OCI-LY7 (cell line): ENCODE measurements at regions not wholly inside any gene's neighbourhood (a gene's known extent, or its start where the extent isn't known, plus 50 kb on each side); places are given as distances from the start of the nearest gene placed in this dataset.

Source experiments
- BruUV-seq: library from RNA; stranded (reverse); fragments of 400-500 nt; replicated peaks from 2 replicates; lab custom pipeline; 2021; lab: Mats Ljungman, UMichigan
- CTCF ChIA-PET: fragments of 300-600 bp; sonication (Branson Sonifier 250); formaldehyde crosslinking; loops from one replicate; lab custom pipeline; 2022; ENCODE audit warnings: antibody characterized with exemption; ENCODE audit not compliant: unreplicated experiment; lab: Charles Lee
- POLR2A ChIA-PET: fragments of 300-600 bp; sonication (Branson Sonifier 250); formaldehyde crosslinking; loops from one replicate; lab custom pipeline; 2022; ENCODE audit warnings: antibody characterized with exemption; lab: Charles Lee
- DNase-seq: peaks from one replicate; pipeline ENCODE4 v3.0.0-alpha.2; 2015; ENCODE audit warnings: low spot score
- H2AFZ ChIP-seq: fragments of 200-600 bp; sonication (generic), shearing (Covaris generic); 2 replicates; pipeline ENCODE4 v1.6.1; 2014; ENCODE audit warnings: mild to moderate bottlenecking, antibody characterized with exemption, low read length, moderate library complexity
- H3K27ac ChIP-seq: fragments of 200-600 bp; sonication (generic); 2 replicates; pipeline ENCODE4 v1.5.1; 2014; ENCODE audit warnings: mixed run types, low read depth, mild to moderate bottlenecking, moderate library complexity, low read length, inconsistent platforms; ENCODE audit not compliant: poor library complexity, severe bottlenecking
- H3K36me3 ChIP-seq: fragments of 200-600 bp; sonication (generic); 2 replicates; pipeline ENCODE4 v1.6.1; 2014; ENCODE audit warnings: mild to moderate bottlenecking, antibody characterized with exemption, low read length, moderate library complexity, mixed read lengths; ENCODE audit not compliant: insufficient read depth
- H3K4me1 ChIP-seq: fragments of 200-600 bp; sonication (generic); 2 replicates; pipeline ENCODE4 v1.5.1; 2014; ENCODE audit warnings: mild to moderate bottlenecking, low read length; ENCODE audit not compliant: insufficient read depth, poor library complexity, severe bottlenecking
- H3K4me2 ChIP-seq: fragments of 200-600 bp; sonication (generic); 2 replicates; pipeline ENCODE4 v1.6.1; 2014; ENCODE audit warnings: mild to moderate bottlenecking, low read length
- H3K4me3 ChIP-seq: fragments of 200-600 bp; sonication (generic); 2 replicates; pipeline ENCODE4 v1.5.1; 2014; ENCODE audit warnings: mild to moderate bottlenecking, low read depth, low read length; ENCODE audit not compliant: poor library complexity, severe bottlenecking
- H3K79me2 ChIP-seq: fragments of 200-600 bp; sonication (generic); 2 replicates; pipeline ENCODE4 v1.6.1; 2016; ENCODE audit warnings: low read depth, mild to moderate bottlenecking, low read length, moderate library complexity, mixed read lengths; ENCODE audit not compliant: insufficient read depth
- H3K9me2 ChIP-seq: fragments of 200-600 bp; sonication (generic); 2 replicates; pipeline ENCODE4 v1.6.1; 2016; ENCODE audit warnings: mild to moderate bottlenecking, low read length, mixed read lengths; ENCODE audit not compliant: insufficient read depth
- H3K9me3 ChIP-seq: fragments of 200-600 bp; sonication (generic); 2 replicates; pipeline ENCODE4 v1.6.1; 2014; ENCODE audit warnings: mild to moderate bottlenecking, mixed run types, low read length, mixed read lengths
- H4K20me1 ChIP-seq: fragments of 200-600 bp; sonication (generic); 2 replicates; pipeline ENCODE4 v1.6.1; 2014; ENCODE audit warnings: mild to moderate bottlenecking, antibody characterized with exemption, low read length, moderate library complexity, mixed read lengths; ENCODE audit not compliant: insufficient read depth
- EZH2phosphoT487 ChIP-seq: fragments of 200-600 bp; sonication (generic); IDR thresholded peaks from 2 replicates; pipeline ENCODE4 v1.6.1; 2018; ENCODE audit warnings: low read depth, borderline replicate concordance, mild to moderate bottlenecking, mixed run types, antibody characterized with exemption, low read length, moderate library complexity, mixed read lengths
- intact Hi-C: fragments of 100-400 bp; cut with micrococcal nuclease; formaldehyde crosslinking; loops from one replicate; pipeline ENCODE4 v1.10.0; 2022; ENCODE audit not compliant: unreplicated experiment
- TF ChIP-seq, protein P1 (sequence below): fragments of 200-600 bp; sonication (generic); conservative IDR thresholded peaks from 2 replicates; pipeline ENCODE4 v1.5.1; 2014; ENCODE audit warnings: mild to moderate bottlenecking, antibody characterized with exemption, low read length, moderate library complexity, mixed read lengths

DNA sequence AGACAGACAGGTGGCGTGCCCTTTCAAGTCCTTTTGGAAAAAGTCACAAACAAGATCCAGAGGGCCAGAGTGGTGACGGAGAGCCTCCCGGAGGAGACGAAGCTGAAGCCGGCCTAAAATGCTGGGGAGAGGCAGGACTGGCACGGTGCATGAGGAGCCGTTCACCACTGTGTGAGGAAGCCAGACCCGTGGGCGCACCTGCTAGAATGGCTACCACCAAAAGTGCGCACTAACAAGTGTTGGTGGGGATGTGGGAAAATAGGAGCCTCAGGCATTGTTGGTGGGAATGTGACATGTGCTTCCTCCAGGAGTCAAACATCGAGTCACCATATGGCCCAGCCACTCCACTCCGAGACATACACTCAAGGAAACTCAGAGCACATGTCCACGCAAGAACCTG lies 67.4 kb upstream of the HELT start:
- POLR2A ChIA-PET, result no interaction called here
- TF ChIP-seq EZH2phosphoT487, result no peak
- TF ChIP-seq, protein P1, sequence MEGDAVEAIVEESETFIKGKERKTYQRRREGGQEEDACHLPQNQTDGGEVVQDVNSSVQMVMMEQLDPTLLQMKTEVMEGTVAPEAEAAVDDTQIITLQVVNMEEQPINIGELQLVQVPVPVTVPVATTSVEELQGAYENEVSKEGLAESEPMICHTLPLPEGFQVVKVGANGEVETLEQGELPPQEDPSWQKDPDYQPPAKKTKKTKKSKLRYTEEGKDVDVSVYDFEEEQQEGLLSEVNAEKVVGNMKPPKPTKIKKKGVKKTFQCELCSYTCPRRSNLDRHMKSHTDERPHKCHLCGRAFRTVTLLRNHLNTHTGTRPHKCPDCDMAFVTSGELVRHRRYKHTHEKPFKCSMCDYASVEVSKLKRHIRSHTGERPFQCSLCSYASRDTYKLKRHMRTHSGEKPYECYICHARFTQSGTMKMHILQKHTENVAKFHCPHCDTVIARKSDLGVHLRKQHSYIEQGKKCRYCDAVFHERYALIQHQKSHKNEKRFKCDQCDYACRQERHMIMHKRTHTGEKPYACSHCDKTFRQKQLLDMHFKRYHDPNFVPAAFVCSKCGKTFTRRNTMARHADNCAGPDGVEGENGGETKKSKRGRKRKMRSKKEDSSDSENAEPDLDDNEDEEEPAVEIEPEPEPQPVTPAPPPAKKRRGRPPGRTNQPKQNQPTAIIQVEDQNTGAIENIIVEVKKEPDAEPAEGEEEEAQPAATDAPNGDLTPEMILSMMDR, result no peak
- no TSS peak for BruUV-seq
- Histone ChIP-seq H3K27ac (no peak overlapping the region), H3K4me3 (no peak overlapping the region), H4K20me1 (no peaks in the 10 kb centered on the region), H3K4me1 (no peaks in the 10 kb centered on the region), H3K9me3 (no peaks in the 10 kb centered on the region), H3K36me3 (no peaks in the 10 kb centered on the region), H3K9me2 (no peaks in the 10 kb centered on the region), H3K4me2 (no peak overlapping the region), H2AFZ (no peak overlapping the region), H3K79me2 (no peaks in the 10 kb centered on the region)
- no peak for DNase-seq
- CTCF ChIA-PET, result no interaction called here
- intact Hi-C loops, result no loop called here

DNA sequence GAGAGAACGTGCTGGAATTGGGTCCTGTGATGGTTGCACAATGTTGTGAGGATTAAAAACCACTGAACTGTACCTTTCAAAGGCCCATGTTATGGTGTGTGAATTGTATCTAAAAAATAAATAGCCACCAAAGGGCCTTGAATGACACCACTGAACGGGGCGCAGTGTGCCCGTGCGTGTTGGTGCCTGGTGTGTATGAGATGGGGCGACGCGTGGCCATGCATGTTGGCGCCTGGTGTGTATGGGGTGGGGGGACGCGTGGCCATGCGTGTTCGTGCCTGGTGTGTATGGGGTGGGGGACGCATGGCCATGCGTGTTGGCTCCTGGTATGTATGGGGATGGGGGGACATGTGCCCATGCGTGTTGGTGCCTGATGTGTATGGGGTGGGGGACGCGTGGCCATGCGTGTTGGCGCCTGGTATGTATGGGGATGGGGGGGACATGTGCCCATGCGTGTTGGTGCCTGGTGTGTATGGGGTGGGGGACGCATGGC lies 66.6 kb upstream of the HELT start:
- H4K20me1 ChIP-seq, result no peaks in the 10 kb centered on the region
- BruUV-seq, result no TSS peak
- H2AFZ ChIP-seq, result no peak overlapping the region
- ChIA-PET POLR2A (no interaction called here), CTCF (no interaction called here)
- no peak overlapping the region for H3K27ac ChIP-seq
- no peak overlapping the region for H3K4me2 ChIP-seq
- intact Hi-C loops, result no loop called here
- no peaks in the 10 kb centered on the region for H3K9me3 ChIP-seq
- no peaks in the 10 kb centered on the region for H3K79me2 ChIP-seq
- no peak overlapping the region for H3K4me3 ChIP-seq
- no peaks in the 10 kb centered on the region for H3K9me2 ChIP-seq
- H3K4me1 ChIP-seq, result no peaks in the 10 kb centered on the region
- no peak for DNase-seq
- H3K36me3 ChIP-seq, result no peaks in the 10 kb centered on the region
- TF ChIP-seq EZH2phosphoT487, result no peak
- TF ChIP-seq, protein P1, result no peak

DNA sequence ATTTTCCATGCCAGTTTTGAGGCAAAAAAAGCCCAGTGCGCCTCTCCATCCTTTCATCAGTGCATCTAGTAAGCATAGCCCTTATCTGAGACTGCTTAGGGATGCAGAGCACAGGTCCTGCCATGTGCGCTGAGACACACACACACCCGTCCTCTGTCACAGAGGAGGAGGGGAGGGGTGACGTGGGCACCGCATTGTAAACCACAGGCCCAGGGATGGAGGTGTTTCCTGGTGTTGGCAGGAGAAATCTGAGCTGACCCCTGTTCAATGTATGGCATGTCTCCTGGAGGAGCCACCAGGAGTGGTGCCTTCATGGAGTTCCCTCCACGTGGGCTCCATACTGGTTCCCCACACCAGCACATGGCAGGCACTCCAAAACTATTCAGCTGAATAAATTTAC lies 65.8 kb upstream of the HELT start:
- Histone ChIP-seq H2AFZ (no peak overlapping the region), H3K9me2 (no peaks in the 10 kb centered on the region), H3K27ac (no peak overlapping the region), H3K36me3 (no peaks in the 10 kb centered on the region), H4K20me1 (no peaks in the 10 kb centered on the region), H3K4me2 (no peak overlapping the region), H3K9me3 (no peaks in the 10 kb centered on the region), H3K4me1 (no peaks in the 10 kb centered on the region), H3K4me3 (no peak overlapping the region), H3K79me2 (no peaks in the 10 kb centered on the region)
- no TSS peak for BruUV-seq
- TF ChIP-seq, protein P1, result no peak
- no peak for TF ChIP-seq EZH2phosphoT487
- POLR2A ChIA-PET, result no interaction called here
- intact Hi-C loops, result no loop called here
- CTCF ChIA-PET, result no interaction called here
- DNase-seq, result no peak
